ENCODE measurements at regions not wholly inside any gene's neighbourhood (a gene's known extent, or its start where the extent isn't known, plus 50 kb on each side); places are given as distances from the start of the nearest gene placed in this dataset.

GRCh38 chr21:14759285-14759684 is 213.2 kb upstream of the SAMSN1 start:
- no peak for FAIRE-seq
- no peak overlapping the region for H3K9ac ChIP-seq (ENCODE audit: control insufficient read depth, insufficient read depth, low read length)
- SMC1A ChIA-PET (ENCODE audit: uncharacterized antibody, unreplicated experiment): no interaction called here
- peaks cover 7% of the 10 kb centered on the region for H3K4me1 ChIP-seq (ENCODE audit: control insufficient read depth, insufficient read depth, low read length)
- CTCF ChIA-PET: interaction anchor here (1.0 kb wide), 1 partner anchor 21 kb away, joined by 3 read pairs; no protein-coding TSS in a partner anchor
- POLR2A ChIA-PET: no interaction called here
- no peak overlapping the region for H3K27ac ChIP-seq (ENCODE audit: control insufficient read depth, insufficient read depth)
- intact Hi-C loops (cut with micrococcal nuclease; ENCODE audit: unreplicated experiment): no loop called here
- H3K4me3 ChIP-seq: no peak overlapping the region
- in situ Hi-C loops (cut with MboI): no loop called here
- peaks cover 2% of the 10 kb centered on the region for H3K79me2 ChIP-seq (ENCODE audit: control insufficient read depth, insufficient read depth, low read length)
- no peaks in the 10 kb centered on the region; the same call in 1 of the 3 replicates for H3K9me3 ChIP-seq (replicated peaks; ENCODE audit: control insufficient read depth, insufficient read depth, low read length)
- no peak overlapping the region for H2AFZ ChIP-seq (ENCODE audit: control insufficient read depth, low read depth, low read length)
- no TSS peak for BruUV-seq (replicated peaks)
- ATAC-seq: no peak
- no peaks in the 10 kb centered on the region for H3K36me3 ChIP-seq (ENCODE audit: control insufficient read depth in 2 of 2, insufficient read depth in 2 of 2, low read length in 1 of 2)
- H3K27me3 ChIP-seq (replicated peaks in 1 of 2; ENCODE audit: control insufficient read depth in 2 of 2, insufficient read depth in 2 of 2, low read length in 1 of 2): no peaks in the 10 kb centered on the region
- no peak overlapping the region for H3K4me2 ChIP-seq (ENCODE audit: control insufficient read depth, insufficient read depth)
- no peak for DNase-seq (ENCODE audit: low read depth, low spot score)
- RAD21 ChIA-PET (ENCODE audit: unreplicated experiment): no interaction called here
- H4K20me1 ChIP-seq (ENCODE audit: control insufficient read depth, insufficient read depth): no peaks in the 10 kb centered on the region
- no peak for TF ChIP-seq CREM (IDR thresholded peaks at IDR 0.05; ENCODE audit: low read depth)
- TF ChIP-seq MAX (IDR thresholded peaks at IDR 0.05; ENCODE audit: low read depth, low read length): no peak
- no peak for TF ChIP-seq HDAC6 (IDR thresholded peaks at IDR 0.05; ENCODE audit: unreplicated experiment)
- TF ChIP-seq ZBTB33 (IDR thresholded peaks at IDR 0.05): no peak
- no peak for TF ChIP-seq NFYB (IDR thresholded peaks at IDR 0.05; ENCODE audit: insufficient read depth, low read depth, low read length)
- TF ChIP-seq ESRRA (IDR thresholded peaks at IDR 0.05; ENCODE audit: low read length): no peak
- no peak for TF ChIP-seq MYC (IDR thresholded peaks at IDR 0.05; ENCODE audit: insufficient read depth, insufficient read length, insufficient replicate concordance, low read length, severe bottlenecking)
- TF ChIP-seq PRDM15 (CRISPR knock-in tag; IDR thresholded peaks at IDR 0.05): no peak
- no peak for TF ChIP-seq JUNB (IDR thresholded peaks at IDR 0.05)
- TF ChIP-seq CUX1 (IDR thresholded peaks at IDR 0.05; ENCODE audit: insufficient replicate concordance, low read depth, low read length): no peak
